ENCODE measurements at regions not wholly inside any gene's neighbourhood (a gene's known extent, or its start where the extent isn't known, plus 50 kb on each side); places are given as distances from the start of the nearest gene placed in this dataset.

GRCh38 chr12:38411426-38411825 lies 94.9 kb downstream of the ALG10B start:
- TF ChIP-seq CTCF (IDR thresholded peaks at IDR 0.05) (no peak), POLR2A (IDR thresholded peaks at IDR 0.05) (no peak)

All from right lobe of liver (tissue), 4 donors.